ENCODE measurements at regions not wholly inside any gene's neighbourhood (a gene's known extent, or its start where the extent isn't known, plus 50 kb on each side); places are given as distances from the start of the nearest gene placed in this dataset.

DNA sequence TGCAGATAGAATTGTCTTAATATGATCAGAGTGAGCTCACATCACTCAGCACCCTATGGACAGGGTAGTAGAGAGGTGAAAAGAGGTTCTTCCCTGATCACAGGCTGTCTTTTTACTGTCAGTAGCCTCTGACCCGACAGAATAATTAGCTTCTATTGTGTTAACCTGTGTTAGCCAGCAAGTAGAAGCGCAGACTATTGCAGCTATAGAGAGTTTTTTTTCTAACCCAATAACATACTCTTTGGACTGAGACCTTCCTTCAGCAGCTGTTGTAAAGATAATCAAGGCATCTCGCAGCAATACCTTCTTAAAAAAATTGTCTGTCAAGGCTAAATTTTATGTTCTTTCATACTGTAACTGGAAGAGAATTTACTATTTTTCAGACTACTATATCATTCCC lies 670.4 kb downstream of the ADCYAP1 start:
- ChIA-PET CTCF (interaction anchor here (0.5 to 0.9 kb wide), 2 partner anchors 11 to 130 kb away, joined by 3 to 4 read pairs; no protein-coding TSS in a partner anchor), POLR2A (ENCODE audit: low non-redundant PET) (no interaction called here)
- no peak for TF ChIP-seq CTCF (conservative IDR thresholded peaks at IDR 0.05; ENCODE audit: low read depth)
- DNase-seq (ENCODE audit: low spot score): no peak
- no peak overlapping the region for H3K27ac ChIP-seq

DNA sequence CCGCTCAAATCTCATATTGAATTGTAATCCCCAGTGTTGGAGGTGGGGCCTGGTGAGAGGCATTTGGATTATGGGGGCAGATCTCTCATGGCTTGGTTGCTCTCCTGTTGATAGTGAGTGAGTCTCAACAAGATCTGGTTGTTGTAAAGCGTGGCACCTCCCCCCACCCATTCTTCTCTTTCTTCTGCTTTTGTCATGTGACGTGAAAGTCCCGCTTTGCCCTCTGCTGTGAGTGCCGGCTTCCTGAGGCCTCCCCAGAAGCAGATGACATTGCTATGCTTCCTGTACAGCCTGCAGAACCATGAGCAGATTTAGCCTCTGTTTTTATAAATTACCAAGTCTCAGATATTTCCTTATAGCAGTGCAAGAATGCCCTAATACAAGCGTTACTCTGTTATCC lies 673.8 kb downstream of the ADCYAP1 start:
- DNase-seq (ENCODE audit: low spot score): no peak
- no peak for TF ChIP-seq CTCF (conservative IDR thresholded peaks at IDR 0.05; ENCODE audit: low read depth)
- CTCF ChIA-PET: no interaction called here
- POLR2A ChIA-PET (ENCODE audit: low non-redundant PET): no interaction called here
- H3K27ac ChIP-seq: no peak overlapping the region

DNA sequence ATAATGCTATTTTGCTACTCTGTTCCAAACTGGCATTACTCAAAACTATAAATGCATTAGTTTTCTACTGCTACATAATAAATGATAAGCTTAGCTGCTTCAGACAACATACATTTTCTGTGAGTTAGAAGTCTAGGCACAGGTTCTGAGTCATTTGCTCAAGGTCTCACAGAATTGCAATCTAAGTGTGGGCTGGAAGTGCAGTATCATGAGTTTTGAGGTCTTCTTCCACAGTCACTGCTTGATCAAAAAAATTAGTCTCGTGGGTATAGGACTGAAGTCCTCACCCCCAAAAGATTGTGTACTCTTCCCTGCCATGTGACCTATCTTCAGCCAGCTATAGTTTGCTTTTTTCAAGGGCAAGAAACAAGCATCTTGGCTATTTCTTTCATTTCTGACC lies 676.9 kb downstream of the ADCYAP1 start:
- no peak for DNase-seq (ENCODE audit: low spot score)
- ChIA-PET POLR2A (ENCODE audit: low non-redundant PET) (no interaction called here), CTCF (no interaction called here)
- TF ChIP-seq CTCF (conservative IDR thresholded peaks at IDR 0.05; ENCODE audit: low read depth): no peak
- no peak overlapping the region for H3K27ac ChIP-seq

DNA sequence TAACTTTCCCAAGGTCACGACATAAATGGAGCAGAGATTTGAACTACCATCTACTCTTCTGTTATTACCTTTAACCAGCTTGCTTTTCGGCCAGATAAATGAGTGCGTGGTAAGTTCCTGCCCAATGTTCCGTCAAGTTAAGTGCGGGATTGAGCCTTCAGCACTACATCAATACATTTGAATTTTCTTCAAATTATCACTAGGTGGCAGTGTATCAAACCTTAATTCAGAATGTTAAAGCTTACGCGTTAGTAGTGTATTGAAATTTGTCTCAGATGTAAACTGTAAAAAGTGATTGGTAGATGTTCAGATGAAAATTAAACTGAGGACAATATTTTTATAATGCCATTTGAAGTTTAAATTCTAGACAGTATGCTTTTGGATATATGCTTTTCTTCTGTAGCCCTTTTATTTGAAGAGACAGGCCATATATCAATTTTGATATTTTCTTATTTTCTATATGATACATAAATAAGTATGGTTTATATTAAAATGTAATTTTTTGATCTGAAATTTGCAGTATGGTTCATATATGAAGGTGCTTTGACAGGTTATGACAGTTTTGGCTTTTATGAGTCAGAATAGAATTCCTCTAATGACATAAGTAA lies 681.3 kb downstream of the ADCYAP1 start:
- TF ChIP-seq CTCF (conservative IDR thresholded peaks at IDR 0.05; ENCODE audit: low read depth): peak; percentile 54; the same call in 1 of the 2 replicates
- POLR2A ChIA-PET (ENCODE audit: low non-redundant PET): no interaction called here
- CTCF ChIA-PET: interaction anchor here (0.5 to 1.2 kb wide), 12 partner anchors 11 to 1776 kb away, joined by 3 to 7 read pairs (median 4); no protein-coding TSS in a partner anchor
- peak; percentile 13 for DNase-seq (ENCODE audit: low spot score)
- no peak overlapping the region for H3K27ac ChIP-seq

GRCh38 chr18:1593091-1593490 lies 688.4 kb downstream of the ADCYAP1 start:
- no peak for TF ChIP-seq CTCF (conservative IDR thresholded peaks at IDR 0.05; ENCODE audit: low read depth)
- ChIA-PET CTCF (interaction anchor here (0.5 to 0.7 kb wide), 2 partner anchors 237 to 257 kb away, joined by 3 to 4 read pairs; no protein-coding TSS in a partner anchor), POLR2A (ENCODE audit: low non-redundant PET) (no interaction called here)
- H3K27ac ChIP-seq: no peak overlapping the region
- no peak for DNase-seq (ENCODE audit: low spot score)

DNA sequence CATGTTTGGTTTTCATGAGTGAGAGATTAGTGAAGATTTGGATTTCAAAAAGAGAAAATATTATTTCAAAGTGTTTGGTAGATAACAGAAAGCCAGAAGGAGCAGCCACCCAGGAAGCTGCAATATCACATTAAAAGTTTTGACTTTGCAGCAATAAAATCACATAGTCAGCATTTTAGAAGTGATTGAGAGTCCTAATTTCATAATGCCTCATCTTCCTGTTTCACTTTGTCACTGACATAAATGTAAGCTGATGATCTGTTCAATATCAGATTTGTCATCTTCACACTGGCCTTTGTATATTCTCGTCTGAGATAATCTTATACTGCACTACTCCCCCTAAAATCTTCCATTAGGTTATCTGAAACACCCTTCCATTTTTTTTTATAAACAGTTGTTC lies 690.5 kb downstream of the ADCYAP1 start:
- DNase-seq (ENCODE audit: low spot score): no peak
- no peak overlapping the region for H3K27ac ChIP-seq
- POLR2A ChIA-PET (ENCODE audit: low non-redundant PET): no interaction called here
- TF ChIP-seq CTCF (conservative IDR thresholded peaks at IDR 0.05; ENCODE audit: low read depth): no peak
- CTCF ChIA-PET: no interaction called here
